ENCODE measurements at regions not wholly inside any gene's neighbourhood (a gene's known extent, or its start where the extent isn't known, plus 50 kb on each side); places are given as distances from the start of the nearest gene placed in this dataset.

DNA sequence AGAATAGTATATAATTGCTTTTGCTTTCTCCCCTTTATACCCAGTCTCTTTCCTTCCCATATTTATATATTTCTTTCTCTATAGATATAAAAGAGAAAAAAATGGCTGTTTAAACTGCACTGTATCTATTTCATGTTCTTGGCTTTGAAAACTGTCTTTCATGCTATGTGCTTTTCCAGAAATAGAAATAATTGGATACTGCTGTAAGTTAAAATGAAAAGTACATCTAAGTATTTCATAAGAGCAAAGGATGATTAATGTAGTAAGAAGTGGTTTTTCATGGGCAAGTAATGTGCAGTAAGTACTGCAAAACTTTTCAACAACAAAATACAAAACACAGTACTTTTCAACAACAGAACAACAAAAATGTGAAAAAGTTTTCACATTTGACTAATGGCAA is 237.9 kb downstream of the SNCA start:
- no peak for DNase-seq (ENCODE audit: low spot score)

DNA sequence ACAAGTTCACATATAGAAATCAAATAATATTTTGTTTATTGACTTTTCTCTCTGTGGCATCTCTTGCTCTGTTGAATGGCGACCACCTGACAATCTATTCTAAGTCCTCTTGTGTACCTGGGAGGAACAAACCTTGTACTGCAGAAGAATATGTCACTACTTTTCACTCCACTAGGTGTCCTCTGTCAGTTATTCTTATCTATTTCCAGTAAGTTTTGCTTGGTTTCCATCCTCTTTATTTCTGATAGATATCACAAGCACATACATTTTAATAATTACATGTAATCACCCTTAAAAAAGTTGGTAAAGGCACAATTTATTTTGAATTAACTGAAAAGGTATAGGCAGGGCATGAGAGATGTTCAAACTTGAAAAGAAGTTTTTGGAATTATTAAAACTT is 238.4 kb downstream of the SNCA start:
- peak; percentile 37 for DNase-seq (ENCODE audit: low spot score)

DNA sequence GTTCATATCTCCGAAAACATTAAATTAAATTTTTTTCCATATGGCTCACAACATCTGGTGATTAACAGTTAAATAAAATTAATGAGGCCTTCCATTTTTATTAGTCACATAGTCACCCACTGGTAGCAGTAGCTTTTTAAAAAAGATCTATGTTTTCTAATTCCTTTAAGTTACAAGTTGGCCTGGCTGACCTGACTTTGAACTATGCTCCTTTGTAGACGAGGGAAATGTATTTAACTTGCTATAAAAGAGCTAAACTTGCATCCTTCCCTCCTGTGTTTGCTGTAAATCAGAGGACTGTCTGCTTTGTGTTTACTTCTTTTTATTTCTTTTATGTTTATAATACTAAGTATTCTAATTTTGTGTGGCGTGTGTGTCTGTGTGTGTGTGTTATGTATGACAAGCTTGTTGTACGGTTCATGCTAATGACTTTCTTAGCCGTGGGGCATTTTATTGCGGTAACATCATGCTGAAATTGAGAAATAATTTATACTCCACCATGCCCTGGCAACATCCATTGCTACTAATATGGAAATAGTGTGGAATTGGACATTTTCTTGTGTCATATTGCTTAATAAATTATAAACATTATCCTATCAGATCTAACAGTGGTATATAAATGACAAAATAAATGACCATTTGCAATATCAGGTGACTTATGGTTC is 241.7 kb downstream of the SNCA start:
- no peak for DNase-seq (ENCODE audit: low spot score)

DNA sequence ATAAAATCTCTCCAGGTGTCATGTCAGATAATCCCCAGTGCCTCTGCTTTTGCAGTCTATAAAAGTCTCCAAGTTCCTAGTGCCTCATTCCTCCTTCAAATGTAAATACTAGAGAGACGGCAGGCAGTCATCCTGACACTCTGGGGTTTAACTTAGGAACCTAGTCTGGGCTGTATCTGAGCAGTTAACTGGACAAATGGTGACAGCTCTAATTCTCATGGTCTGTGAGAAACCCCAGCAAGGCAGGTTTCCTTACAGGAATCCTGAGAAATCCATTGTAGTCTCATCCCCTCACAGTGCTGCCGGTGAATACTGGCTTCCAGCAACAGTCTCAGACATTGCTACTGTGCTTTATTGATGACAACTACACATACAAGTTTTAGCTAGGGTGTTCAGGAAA is 246.8 kb downstream of the SNCA start:
- no peak for DNase-seq (ENCODE audit: low spot score)

DNA sequence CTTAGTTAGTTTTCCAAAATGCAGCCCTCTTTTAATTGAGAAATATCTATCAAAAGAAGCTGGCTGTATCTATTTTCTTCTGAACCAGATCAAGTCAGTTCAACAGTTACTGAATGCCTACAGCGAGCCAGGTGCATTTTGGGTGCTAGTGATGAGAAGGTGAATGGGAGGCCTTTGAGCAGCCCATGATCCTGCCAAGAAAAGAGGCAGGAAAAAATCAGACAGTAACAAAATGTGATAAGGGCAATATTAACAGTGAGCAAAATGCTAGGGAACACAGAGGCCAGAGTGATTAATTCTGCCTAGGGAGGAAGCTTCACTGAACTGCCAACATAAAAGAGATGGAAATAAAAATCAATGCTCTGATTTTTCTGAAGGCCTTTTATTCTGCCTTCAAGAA is 248.5 kb downstream of the SNCA start:
- DNase-seq (ENCODE audit: low spot score): no peak

DNA sequence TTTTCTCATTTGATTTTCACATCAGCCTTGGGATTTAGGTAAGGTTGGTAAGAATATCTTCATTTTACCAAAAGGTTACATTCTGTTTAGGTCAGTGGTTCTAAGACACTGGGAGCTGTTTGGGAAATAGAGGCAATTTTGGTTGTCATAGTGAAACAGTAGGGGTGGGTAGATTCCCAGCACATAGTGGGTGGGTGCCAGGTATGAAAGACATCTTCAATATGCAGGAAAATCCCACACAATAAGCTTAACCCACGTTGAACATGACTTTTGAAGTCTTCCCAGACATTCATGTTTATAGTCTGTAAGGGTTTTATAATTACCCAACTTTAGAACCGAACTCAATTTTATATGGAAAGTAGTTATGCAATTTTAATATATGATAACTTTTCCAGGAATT is 249.6 kb downstream of the SNCA start:
- no peak for DNase-seq (ENCODE audit: low spot score)

DNA sequence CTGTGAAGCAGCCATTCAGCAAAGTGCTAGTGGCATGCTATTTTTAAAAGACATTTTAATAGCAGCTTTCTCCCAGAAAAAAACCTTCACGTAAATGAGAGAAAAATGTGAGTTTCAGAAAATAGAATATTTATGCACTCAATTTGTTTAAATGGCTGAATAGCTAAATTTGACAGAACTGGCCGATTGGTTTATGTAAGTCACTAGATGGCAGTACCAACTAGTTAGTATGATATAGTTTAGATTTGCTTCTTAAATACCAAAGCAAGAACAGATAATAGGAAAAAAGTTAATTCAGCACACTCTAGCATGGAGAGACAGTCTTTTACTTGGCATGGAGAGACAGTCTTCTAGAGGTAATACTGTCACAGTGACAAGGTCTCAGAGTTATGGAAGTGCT is 250.1 kb downstream of the SNCA start:
- DNase-seq (ENCODE audit: low spot score): peak; percentile 25

DNA sequence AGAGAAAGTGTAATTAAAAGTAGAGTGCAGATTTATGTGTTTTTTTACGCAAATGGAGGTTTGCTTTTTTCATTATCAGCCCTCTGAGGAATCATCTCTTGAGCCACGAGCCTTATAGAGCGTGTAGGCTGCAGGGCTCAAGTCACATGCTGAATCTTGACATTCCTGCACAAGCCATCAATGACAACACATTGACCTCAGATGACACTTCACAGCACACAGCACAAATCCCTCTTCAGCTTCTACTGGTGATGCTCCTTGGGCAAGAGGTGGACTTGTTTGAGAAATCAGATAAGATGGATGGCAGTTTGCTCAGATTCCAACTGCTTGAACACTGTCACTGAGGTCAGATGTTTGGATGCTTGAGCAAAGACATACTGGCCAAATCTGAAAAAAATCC is 250.6 kb downstream of the SNCA start:
- DNase-seq (ENCODE audit: low spot score): no peak

DNA sequence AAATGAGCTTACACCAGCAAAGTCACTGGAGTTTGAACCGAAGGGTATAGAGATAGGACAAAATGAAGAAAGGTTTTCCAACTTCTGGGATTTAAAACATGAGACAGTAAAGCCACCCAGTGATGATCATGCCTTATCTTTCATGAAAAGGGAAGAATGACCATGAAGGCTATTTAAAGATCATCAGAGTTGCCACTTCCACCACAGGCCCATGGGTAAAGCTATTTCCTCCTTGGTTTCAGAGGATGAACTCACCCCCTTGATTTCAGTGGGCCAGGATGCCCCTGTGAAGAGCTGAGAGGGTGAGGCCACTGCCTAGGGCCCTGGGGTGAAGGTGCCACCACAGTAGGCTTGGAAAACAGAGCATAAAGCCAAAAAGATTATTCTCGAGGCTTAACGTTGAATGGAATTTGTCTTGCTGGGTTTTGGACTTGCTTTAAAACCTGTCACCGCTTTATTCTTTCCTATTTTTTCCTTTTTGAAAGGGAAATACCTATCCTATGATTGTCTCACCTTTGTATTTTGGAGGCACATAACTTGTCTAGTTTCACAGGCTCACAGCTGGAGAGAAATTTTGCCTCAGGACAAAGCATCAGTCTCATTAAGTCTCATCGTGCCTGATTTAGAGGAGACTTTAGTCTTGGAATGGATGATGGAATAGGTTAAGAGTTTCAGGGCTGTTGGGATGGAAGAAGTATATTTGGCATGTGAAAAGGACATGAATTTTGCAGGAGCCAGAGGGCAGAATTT is 254.0 kb downstream of the SNCA start:
- DNase-seq (ENCODE audit: low spot score): no peak

DNA sequence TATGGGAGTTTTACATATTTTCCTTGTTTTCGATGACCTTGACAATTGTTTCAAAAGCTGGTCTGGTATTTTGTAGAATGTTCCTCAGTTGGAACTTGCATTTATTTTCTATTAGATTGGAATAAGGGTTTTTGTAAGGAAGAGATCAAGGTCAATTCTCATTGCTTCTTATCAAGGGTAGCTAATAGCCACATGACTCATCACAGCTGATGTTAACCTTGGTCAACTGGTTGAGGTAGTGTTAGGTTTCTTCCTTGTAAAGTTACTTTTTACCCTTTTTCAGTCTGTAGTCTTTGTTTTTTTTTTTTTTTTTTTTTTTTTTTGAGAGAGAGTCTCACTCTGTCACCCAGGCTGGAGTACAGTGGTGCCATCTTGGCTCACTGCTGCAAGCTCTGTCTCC is 257.2 kb downstream of the SNCA start:
- DNase-seq (ENCODE audit: low spot score): peak; percentile 11

DNA sequence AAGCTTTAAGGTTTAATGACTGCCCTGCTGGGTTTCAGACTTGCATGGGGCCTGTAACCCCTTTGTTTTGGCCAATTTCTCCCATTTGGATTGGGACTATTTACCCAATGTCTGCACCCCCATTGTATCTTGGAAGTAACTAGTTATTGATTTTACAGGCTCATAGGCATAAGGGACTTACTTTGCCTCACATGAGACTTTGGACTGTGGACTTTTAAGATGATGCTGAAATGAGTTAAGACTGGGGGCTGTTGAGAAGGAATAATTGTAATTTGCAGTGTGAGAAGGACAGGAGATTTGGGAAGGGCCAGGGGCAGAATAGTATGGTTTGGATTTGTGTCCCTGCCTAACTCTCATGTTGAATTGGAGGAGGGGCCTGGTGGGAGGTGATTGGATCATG is 260.7 kb downstream of the SNCA start:
- DNase-seq (ENCODE audit: low spot score): no peak

DNA sequence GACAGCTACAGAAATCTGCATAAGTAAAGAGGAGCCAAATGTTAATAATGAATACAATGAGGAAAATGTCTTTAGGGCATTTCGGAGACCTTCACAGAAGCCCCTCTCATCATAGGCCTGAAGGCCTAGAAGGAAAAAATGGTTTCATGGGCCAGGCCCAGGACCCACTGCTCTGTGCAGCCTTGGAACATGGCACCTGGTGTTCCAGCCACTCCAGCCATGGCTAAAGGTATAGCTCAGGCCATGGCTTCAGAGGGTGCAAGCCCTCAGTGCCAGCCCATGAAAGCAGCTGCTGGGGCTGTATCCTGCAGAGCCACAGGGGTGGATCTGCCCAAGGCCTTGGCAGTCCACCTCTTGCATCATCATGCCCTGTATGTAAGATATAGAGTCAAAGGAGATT is 261.1 kb downstream of the SNCA start:
- no peak for DNase-seq (ENCODE audit: low spot score)

DNA sequence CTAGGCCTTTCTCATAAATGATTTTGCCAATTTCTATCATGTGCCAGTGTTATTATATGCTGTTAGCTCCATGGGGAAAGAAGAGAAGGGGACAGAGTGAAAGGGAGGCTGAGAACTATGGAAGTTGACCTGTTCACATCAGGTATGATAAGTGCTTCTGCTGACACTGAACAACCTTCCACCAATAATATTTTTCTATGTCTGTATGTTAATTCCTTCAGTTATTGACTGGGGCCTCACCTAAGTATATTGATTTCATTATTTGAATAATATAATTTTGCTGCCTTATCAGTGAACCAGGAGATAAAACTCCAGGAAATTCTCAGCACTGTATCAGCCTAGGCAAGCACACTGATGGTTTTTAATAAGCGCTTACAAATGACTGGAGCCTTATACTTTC is 262.8 kb downstream of the SNCA start:
- DNase-seq (ENCODE audit: low spot score): no peak

DNA sequence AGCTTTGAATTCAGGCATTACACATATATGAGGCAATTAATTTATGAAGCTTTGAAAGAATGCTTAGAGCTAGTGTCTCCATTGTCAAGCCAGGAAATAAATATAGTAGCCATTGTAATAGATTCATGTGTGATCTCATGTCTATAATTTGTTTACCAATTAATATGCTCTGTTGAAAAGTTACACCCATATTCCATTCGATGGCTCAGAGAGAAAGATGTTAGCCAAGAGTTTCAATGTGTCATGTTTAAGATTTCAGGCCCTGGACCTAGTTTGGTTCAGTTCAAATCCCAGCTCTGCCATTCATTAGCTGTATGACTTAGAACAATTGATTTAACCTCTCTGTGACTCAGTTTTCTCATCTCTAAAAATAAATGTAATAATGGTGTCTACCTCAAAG is 263.3 kb downstream of the SNCA start:
- DNase-seq (ENCODE audit: low spot score): no peak

DNA sequence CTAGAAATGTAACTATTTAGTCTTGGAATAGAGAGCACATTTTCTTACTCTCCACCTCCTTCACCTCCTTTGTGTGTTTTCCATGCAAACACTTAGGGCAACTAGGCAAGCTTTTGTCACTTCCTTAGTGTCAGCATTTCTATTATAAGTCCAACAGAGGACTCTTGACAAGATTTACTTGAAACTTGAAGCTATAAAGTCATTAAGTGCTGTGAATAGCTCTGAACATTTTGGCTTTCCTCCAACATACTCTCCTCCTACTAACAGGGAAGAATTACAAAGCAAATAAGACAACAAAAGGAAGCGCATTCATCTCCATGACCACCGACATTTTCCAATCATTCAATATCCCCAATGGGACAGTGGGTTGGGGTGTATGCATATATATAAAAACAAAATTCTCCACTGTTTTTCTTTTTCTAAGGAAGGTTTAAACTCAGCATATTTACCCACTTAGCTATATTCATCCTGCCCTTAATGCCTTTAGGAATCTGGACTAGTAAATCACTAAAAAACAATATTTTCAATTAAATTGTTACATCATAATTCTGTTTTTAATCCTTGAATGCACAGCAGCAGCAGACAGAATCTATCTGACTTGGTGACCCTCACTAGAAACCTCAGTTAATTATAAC is 264.6 kb downstream of the SNCA start:
- no peak for DNase-seq (ENCODE audit: low spot score)

DNA sequence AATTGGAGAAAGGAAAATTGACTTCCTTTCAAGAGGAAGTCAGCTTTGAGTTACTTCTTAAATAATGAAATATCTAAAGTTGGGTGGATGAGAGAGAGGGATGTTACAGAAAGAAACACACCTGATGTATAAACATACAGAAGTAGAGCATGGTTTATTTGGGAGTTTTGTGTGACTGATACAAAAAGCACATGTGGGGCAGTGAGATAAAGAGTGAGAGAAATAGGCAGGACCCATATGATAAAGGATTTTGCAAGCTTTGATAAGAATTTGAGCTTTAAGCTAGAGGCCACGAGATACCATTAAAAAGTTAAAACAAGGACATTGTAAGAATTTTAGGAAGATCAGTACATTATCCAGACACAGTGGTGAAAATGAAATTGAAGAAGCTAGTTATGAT is 263.3 kb upstream of the GPRIN3 start:
- DNase-seq (ENCODE audit: low spot score): no peak

DNA sequence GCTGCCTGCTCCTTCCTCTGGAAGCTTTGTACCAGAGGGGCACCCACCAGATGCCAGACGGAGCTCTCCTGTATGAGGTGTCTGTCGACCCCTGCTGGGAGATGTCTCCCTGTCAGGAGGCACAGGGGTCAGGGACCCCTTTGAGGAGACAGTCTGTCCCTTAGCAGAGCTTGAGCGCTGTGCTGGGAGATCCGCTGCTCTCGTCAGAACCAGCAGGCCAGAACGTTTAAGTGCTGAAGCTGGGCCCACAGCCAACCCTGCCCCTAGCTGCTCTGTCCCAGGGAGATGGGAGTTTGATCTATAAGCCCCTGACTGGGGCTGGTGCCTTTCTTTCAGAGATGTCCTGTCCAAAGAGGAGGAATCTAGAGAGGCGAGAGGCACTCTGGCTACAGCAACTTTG is 260.3 kb upstream of the GPRIN3 start:
- no peak for DNase-seq (ENCODE audit: low spot score)

DNA sequence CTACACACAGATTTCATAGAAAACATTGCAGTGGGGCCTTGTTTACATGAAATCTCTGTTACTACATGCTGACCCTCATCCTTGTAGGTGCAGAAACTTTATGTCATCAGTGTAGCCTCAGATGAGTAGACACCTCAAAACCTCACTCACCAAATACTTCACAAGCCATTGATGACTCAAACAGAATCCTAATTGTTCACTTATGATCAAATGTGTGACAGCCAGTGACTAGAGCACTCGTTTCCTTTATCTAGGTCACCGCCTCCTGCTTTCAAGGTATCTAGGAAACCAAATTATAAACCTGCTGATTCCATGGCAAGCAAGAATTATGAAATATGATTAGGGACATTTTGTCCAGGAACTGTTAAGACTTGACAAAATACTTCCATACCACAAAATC is 255.8 kb upstream of the GPRIN3 start:
- peak; percentile 78 for DNase-seq (ENCODE audit: low spot score)

DNA sequence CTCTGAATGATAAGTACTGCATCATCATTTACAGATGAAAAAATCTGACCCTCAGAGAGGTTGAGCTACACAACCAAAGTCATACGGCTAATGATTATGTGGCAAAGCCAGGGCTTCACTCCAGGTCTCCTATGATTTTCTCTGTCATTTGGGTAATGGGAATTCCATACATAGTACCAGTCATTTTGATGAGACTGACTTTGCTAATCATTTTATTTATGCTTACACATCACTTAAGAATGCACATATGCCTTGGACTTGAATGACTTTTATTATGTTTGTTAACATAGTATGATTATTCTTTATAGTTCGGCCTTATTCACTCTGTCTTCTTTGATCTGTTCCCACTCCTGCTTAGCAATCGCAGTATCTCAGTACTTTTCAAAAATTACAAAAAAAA is 255.1 kb upstream of the GPRIN3 start:
- DNase-seq (ENCODE audit: low spot score): peak; percentile 39

DNA sequence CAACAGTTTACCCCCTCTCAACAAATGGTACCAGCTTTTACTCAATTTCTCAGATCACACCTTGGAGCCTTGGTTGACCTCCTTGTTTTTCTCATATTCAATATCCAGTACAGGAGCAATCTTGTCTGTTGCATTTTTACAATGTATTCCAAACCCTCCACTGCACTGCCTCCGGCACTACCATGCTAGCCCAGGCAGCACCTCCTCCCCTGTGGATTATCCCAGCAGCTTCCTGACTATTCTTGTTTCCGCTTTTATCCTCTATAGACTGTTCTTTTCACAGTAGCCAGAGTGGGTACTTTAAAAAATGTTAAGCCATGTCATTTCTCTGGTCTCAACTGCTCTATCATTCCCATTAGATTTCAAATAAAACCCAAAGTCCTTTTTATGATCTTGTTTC is 253.4 kb upstream of the GPRIN3 start:
- DNase-seq (ENCODE audit: low spot score): no peak

DNA sequence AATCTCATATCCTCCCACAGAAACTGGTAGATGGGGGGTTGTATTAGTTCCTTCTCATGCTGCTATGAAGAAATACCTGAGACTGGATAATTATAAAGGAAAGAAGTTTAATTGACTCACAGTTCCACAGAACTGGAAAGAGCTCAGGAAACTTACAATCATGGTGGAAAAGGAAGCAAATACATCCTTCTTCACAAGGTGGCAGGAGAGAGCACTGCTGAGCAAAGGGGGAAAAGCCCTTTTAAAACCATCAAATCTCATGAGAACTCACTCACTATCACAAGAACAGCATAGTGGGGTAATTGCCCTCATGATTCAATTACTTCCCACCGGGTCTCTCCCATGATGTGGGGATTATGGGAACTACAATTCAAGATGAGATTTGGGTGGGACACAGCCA is 250.5 kb upstream of the GPRIN3 start:
- DNase-seq (ENCODE audit: low spot score): peak; percentile 30

DNA sequence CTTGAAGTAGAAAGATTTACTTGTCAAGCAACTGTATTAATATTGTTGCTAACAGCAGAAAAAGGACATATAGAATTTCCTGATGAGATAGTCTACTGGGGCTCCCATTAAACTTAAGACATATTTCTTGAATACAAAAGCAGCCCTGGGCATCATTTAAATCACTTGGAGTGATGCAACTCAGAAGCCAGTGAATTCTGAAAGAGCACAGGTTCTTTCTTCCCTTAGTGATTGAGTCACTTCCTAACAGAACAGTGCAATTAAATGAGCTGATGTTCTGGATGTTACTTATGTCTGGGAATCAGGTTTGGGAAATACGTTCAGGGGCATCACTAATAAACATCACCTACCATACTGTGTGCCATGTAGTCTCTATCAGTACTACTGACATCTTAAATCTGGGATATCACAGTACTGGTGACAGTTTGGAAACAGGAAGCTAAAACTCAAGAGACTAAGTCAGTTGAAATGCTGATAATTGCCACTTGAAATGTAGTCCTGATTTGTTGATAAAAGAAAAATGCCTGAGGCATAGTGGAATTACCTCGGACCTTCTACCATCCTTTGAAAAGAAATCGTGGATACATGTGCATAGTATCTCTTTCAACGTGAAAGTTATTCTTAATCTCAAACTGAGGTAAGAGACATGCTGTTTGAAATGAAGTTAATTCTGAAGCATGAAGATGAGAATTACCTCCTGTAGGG is 249.2 kb upstream of the GPRIN3 start:
- DNase-seq (ENCODE audit: low spot score): no peak

DNA sequence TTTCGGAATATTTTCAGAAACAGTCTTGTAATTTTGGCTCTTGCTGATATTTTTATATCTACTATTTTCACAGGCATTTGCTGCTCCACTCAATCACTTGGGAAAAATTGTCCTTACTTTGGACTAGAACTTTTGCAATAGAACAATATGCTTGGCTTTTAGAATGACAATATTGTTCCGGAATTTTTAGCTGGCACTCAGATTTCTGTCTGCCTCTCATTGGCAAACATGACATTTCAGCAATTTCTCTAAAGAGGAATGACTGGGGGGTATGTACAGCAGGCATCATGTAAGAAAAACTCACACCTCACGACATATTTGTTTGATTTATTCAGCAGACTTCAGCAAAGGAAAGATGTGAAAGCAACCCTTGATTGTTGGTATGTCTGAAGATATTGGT is 243.6 kb upstream of the GPRIN3 start:
- no peak for DNase-seq (ENCODE audit: low spot score)
